GM12891 (cell line): ENCODE measurements at regions not wholly inside any gene's neighbourhood (a gene's known extent, or its start where the extent isn't known, plus 50 kb on each side); places are given as distances from the start of the nearest gene placed in this dataset.

Experiments
- PAX5 ChIP-seq: IDR thresholded peaks from 2 replicates; pipeline ENCODE4 v1.6.1; 2011; ENCODE audit warnings: low read length, moderate library complexity, mild to moderate bottlenecking; ENCODE audit not compliant: insufficient read depth, severe bottlenecking
- POLR2A ChIP-seq: IDR thresholded peaks from 2 replicates; pipeline ENCODE4 v1.6.1; 2011; ENCODE audit warnings: low read depth, low read length, control low read depth
- POLR2AphosphoS5 ChIP-seq: IDR thresholded peaks from 2 replicates; pipeline ENCODE4 v1.6.1; 2011; ENCODE audit warnings: low read depth, low read length, control low read depth
- SPI1 ChIP-seq: IDR thresholded peaks from 2 replicates; pipeline ENCODE4 v1.6.1; 2011; ENCODE audit warnings: low read depth, low read length, control low read depth
- TAF1 ChIP-seq: IDR thresholded peaks from 2 replicates; pipeline ENCODE4 v1.6.1; 2011; ENCODE audit warnings: low read depth, low read length, control low read depth

- TF ChIP-seq POLR2A = no peak
- peak; percentile 87 for TF ChIP-seq SPI1
- no peak for TF ChIP-seq POLR2AphosphoS5
- TF ChIP-seq TAF1 = no peak
- TF ChIP-seq PAX5 = no peak
These were observed 100.1 kb upstream of the JUN start for GRCh38 chr1:58883888-58884482.
